GM21360 (cell line): ENCODE measurements at regions not wholly inside any gene's neighbourhood (a gene's known extent, or its start where the extent isn't known, plus 50 kb on each side); places are given as distances from the start of the nearest gene placed in this dataset.

Experiments
- ATAC-seq: cut with Tn5 transposase; IDR thresholded peaks from one replicate; pipeline ENCODE4 v1.9.1; 2021; ENCODE audit warnings: mild to moderate bottlenecking, moderate library complexity; ENCODE audit not compliant: unreplicated experiment

DNA sequence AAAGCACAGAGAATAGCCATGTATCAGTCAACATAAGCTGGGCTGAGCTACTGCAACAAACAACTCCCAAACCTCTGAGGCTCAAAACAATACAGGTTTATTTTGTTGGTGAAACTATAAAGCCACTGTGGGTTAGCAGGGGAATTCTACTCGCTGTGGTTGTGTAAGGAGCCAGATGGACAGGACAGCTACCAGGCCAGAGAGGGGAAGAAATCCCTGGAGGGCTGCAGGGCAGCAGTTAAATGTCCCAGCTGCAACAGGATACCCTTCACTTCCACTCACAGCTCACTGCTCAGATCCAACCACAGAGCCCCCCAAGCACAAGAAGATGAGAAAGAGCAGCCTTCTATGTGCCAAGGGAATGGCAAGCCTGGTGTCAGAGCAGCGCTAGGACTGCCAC is 245.9 kb upstream of the RAB6C start:
- no peak for ATAC-seq

DNA sequence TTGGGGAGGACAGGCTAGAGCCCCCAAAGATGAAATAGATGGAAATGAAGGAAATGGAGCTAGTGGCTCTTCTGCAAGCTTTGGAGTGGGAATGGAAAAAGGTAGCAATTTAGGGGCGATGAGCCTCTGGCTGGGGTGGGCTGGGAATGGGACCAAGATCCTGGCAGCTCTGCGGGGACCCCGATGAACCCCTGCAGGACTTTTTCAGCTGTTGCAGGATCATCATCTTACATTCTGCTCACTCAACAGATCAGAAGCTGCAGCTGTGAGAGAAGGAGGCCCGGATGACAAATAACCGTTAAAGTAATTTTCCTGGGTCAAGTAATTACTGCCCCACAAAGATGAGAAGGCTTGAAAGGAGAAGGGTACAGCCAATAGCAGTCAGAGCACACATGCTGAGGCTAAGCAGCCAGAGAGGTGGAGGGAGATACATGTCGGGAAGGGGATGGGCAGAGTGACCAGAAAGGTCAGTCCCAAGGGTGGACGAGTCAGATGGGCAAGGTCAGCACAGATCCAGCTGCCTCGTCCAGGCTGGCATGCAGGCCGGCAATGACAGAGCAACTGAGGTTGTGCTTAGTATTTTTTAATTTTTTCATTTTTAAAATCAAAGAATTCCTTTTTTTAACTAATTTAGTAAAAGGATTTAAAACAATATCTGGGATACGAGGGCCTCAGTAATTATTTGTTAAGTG is 245.0 kb upstream of the RAB6C start:
- ATAC-seq, result no peak

- ATAC-seq, result no peak
Observed at GRCh38 chr2:129735576-129735975, 243.9 kb upstream of the RAB6C start.

GRCh38 chr2:129737660-129738527 is 241.6 kb upstream of the RAB6C start:
- ATAC-seq, result no peak

- ATAC-seq, result no peak
Observed at GRCh38 chr2:129738799-129739198, 240.7 kb upstream of the RAB6C start.

GRCh38 chr2:129740504-129740903 is 239.0 kb upstream of the RAB6C start:
- ATAC-seq, result no peak

GRCh38 chr2:129741165-129741564 is 238.3 kb upstream of the RAB6C start:
- no peak for ATAC-seq

DNA sequence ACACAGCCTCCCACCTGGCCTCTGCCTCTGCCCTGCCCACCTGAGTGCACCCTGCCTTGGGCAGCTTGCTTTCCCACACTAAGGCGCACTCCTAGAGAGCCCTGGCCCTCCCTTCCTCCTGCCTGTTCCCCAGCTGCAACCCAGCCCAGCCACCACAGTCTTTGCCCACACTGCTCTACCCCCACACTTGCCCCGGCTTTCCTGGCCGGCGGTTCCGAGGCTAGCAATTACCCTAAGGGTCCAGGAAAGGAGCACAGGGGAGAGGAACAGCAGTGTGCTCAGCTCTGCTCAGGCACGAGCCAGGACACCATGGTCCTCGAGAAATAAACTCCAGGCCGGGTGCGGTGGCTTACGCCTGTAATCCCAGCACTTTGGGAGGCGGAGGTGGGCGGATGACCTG is 237.8 kb upstream of the RAB6C start:
- no peak for ATAC-seq

- no peak for ATAC-seq
Observed at GRCh38 chr2:129742415-129743180, 236.9 kb upstream of the RAB6C start.

DNA sequence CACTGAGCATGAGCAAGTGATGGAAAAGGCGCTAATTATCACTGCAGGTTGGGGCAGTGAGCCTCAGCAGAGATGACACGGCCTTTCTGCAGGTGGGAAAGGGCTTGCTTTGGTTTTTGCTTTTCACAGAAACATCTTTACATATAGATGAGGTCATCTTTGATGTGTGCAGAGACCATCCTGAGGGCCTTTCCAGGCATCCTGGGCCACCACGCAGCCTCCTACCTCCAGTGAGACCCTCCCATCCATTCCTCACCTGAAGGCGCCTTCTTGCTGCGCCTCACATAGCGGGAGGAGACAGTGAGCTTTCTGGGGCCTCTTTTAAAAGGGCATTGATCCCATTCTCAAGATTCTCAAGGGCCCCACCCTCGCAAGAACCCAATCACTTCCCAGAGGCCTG is 235.3 kb upstream of the RAB6C start:
- ATAC-seq, result no peak

DNA sequence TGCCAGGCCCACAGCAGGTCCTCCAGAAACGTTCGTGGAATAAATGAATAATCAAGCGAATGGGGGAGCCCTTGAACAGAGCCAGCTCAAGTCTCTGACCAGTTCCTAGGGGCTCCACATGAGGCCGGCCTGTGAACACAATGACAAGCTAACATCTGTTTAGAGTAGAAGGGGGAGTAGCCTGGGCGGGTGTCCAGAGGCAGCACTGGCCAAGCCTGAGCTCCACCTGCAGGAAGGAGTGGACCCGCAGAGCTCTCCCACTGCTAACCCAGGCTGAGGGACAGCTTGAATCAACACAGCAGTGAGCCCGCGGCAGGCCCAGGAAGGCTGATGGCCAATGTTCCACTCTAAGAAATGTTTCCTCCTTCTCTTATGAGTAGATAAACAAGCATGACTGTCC is 234.8 kb upstream of the RAB6C start:
- no peak for ATAC-seq

DNA sequence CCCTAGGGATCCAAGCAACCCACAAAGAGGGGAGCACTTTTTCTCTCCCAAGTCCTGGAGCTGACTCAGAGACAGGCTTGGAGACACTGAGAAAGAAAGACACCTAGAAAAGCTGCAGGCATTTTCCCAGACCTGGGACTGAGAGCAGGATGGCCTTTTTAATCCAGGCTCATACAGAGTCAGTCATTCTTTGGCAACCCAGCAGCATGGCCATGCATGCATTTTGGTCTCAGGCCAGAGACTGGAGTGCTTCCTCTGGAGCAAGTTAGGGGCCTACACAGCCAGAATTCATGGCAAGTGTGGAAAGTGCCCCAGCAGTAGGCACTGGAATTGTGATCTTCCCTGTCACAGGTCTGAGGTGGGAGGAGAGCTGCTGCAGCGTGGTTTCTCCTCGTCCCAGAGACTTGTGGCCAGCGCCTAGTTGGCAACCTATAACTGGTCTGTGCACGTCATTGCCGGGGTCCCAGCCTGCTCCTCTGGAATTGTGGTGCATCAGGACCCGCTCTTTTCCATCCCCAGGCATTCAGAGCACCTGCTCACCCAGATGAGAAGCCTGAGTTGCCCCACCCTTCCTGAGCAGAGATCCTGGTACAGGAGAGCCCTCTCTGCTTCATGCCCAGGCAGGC is 231.9 kb upstream of the RAB6C start:
- no peak for ATAC-seq

DNA sequence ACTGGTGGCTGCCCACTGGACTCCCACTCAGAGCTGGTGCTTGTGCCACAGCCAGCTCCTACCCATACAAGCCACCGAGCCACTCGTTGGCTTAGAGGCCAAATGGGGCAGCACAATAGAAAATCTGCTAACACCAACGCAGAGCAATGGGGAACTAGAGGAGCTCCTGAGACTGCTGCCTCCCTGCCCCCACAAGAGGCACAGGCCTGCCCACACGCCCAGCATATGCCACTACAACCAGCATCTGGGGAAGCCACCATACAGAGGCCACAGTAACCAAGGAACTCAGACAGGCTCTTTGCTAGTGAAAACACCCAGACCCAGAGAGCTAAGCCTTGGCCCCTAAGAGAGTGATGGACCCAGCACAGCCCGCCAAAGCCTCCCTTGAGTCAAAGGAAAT is 231.2 kb upstream of the RAB6C start:
- no peak for ATAC-seq

GRCh38 chr2:129748653-129749052 is 230.8 kb upstream of the RAB6C start:
- no peak for ATAC-seq

DNA sequence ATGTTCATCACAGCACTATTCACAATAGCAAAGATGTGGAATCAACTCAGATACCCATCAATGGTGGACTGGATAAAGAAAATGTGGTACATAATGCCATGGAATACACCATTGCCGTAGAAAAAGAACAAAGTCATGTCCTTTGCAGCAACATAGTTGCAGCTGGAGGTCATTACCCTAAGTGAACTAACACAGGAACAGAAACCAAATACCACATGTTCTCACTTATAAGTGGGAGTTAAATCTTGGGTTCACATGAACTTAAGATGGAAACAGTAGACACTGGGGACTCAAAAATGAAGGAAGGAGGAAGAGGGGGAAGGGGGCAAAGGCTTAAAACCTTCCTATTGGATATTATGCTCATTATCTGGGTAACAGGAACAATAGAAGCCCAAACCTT is 228.1 kb upstream of the RAB6C start:
- no peak for ATAC-seq

- ATAC-seq, result no peak
Observed at GRCh38 chr2:129752176-129752575, 227.3 kb upstream of the RAB6C start.

- no peak for ATAC-seq
Observed at GRCh38 chr2:129752686-129753085, 226.8 kb upstream of the RAB6C start.

DNA sequence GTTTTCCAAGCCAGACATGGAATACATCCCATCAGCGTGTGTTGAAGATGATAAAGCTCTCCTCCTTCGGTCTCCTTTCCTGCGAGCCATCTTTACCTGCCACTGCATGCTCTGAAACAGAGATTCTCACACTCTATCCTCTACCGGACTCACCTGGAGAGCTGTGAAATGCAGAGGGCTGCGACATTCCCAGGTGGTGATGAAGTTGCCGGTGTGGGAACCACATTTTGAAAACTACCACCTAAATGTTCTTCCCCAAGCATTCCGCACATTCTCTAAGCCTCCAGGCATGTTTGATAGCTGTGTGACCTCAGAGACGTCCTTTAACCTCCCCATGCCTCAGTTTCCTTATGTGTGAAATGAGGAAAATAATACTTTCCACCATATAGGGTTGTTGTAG is 226.2 kb upstream of the RAB6C start:
- no peak for ATAC-seq

DNA sequence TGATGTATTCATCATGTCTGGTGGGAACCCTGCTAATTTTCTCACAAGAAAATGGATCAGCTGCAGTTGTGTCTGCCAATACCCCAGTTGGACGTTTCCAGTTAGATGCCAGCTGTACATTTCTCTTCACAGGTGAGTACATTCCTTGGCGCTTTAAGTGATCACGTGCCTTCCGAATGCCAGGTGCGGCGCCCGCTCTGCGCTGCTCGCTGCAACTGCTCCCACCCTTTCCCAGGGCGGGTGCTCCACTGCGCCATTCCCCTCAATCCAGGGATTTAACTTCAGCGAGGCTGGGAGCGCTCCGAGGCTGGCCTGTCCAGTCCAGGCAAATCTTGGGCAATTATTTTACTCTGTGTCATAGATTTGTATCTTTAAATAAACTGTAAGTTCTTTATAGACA is 225.0 kb upstream of the RAB6C start:
- no peak for ATAC-seq

GRCh38 chr2:129754831-129755230 is 224.6 kb upstream of the RAB6C start:
- ATAC-seq, result no peak

- ATAC-seq, result no peak
Observed at GRCh38 chr2:129755786-129756185, 223.7 kb upstream of the RAB6C start.
